OCI-LY1 (cell line): ENCODE measurements at regions not wholly inside any gene's neighbourhood (a gene's known extent, or its start where the extent isn't known, plus 50 kb on each side); places are given as distances from the start of the nearest gene placed in this dataset.

Experiments used
- H2AFZ ChIP-seq: fragments of 200-600 bp; sonication (generic), shearing (Covaris generic); 2 replicates; pipeline ENCODE4 v1.6.0; 2014; ENCODE audit warnings: antibody characterized with exemption, mild to moderate bottlenecking, low read length
- H3F3A ChIP-seq: fragments of 200-600 bp; sonication (generic), shearing (Covaris generic); 2 replicates; pipeline ENCODE4 v1.6.0; 2014; ENCODE audit warnings: mild to moderate bottlenecking, antibody characterized with exemption, low read length, moderate library complexity; ENCODE audit not compliant: insufficient read depth
- H3K27ac ChIP-seq: fragments of 200-600 bp; sonication (generic); 2 replicates; pipeline ENCODE4 v1.5.1; 2014; ENCODE audit warnings: low read length, mixed run types, mild to moderate bottlenecking, low read depth; ENCODE audit not compliant: poor library complexity, severe bottlenecking
- H3K27me3 ChIP-seq: fragments of 200-600 bp; sonication (generic); 2 replicates; pipeline ENCODE4 v1.6.0; 2014; ENCODE audit warnings: antibody characterized with exemption, mild to moderate bottlenecking, low read length, moderate library complexity; ENCODE audit not compliant: insufficient read depth
- H3K36me3 ChIP-seq: fragments of 200-600 bp; sonication (generic); 2 replicates; pipeline ENCODE4 v1.6.1; 2014; ENCODE audit warnings: mild to moderate bottlenecking, antibody characterized with exemption, low read length, moderate library complexity, mixed read lengths; ENCODE audit not compliant: insufficient read depth
- H3K4me1 ChIP-seq: fragments of 200-600 bp; sonication (generic); 2 replicates; pipeline ENCODE4 v1.5.1; 2014; ENCODE audit warnings: mild to moderate bottlenecking, low read length, moderate library complexity; ENCODE audit not compliant: insufficient read depth, severe bottlenecking
- H3K4me2 ChIP-seq: fragments of 200-600 bp; sonication (generic), shearing (Covaris generic); 2 replicates; pipeline ENCODE4 v1.6.1; 2014; ENCODE audit warnings: low read length
- H3K4me3 ChIP-seq: fragments of 200-600 bp; sonication (generic); 2 replicates; pipeline ENCODE4 v1.5.1; 2014; ENCODE audit warnings: low read length, low read depth, mild to moderate bottlenecking, mixed read lengths; ENCODE audit not compliant: poor library complexity, severe bottlenecking
- H3K79me2 ChIP-seq: fragments of 200-600 bp; shearing (Covaris generic); 2 replicates; pipeline ENCODE4 v1.6.1; 2016; ENCODE audit warnings: mixed run types, low read length, mixed read lengths; ENCODE audit not compliant: insufficient read depth
- H3K9ac ChIP-seq: fragments of 200-600 bp; sonication (generic), shearing (Covaris generic); 2 replicates; pipeline ENCODE4 v1.6.1; 2014; ENCODE audit warnings: mild to moderate bottlenecking, low read length, mixed read lengths
- H3K9me2 ChIP-seq: fragments of 200-600 bp; sonication (generic), shearing (Covaris generic); 2 replicates; pipeline ENCODE4 v1.6.1; 2014; ENCODE audit warnings: low read depth, mild to moderate bottlenecking, low read length, mixed read lengths
- H3K9me3 ChIP-seq: fragments of 200-600 bp; shearing (Covaris generic); 2 replicates; pipeline ENCODE4 v1.6.1; 2014; ENCODE audit warnings: low read length, mixed read lengths
- H4K20me1 ChIP-seq: fragments of 200-600 bp; sonication (generic), shearing (Covaris generic); 2 replicates; pipeline ENCODE4 v1.6.0; 2016; ENCODE audit warnings: mild to moderate bottlenecking, low read length; ENCODE audit not compliant: insufficient read depth
- CTCF ChIP-seq: fragments of 200-600 bp; sonication (generic), shearing (Covaris generic); IDR thresholded peaks from 2 replicates; pipeline ENCODE4 v1.5.1; 2017; ENCODE audit warnings: mild to moderate bottlenecking, antibody characterized with exemption, low read length, moderate library complexity, mixed read lengths
- EZH2 ChIP-seq: fragments of 200-600 bp; sonication (generic), shearing (Covaris generic); IDR thresholded peaks from 2 replicates; pipeline ENCODE4 v1.8.0; 2017; ENCODE audit warnings: borderline replicate concordance, mixed run types, mild to moderate bottlenecking, antibody characterized with exemption, low read length, moderate library complexity, mixed read lengths

GRCh38 chr5:109614301-109614700, 75.4 kb upstream of the MAN2A1 start:
- H3K27me3 ChIP-seq, result no peaks in the 10 kb centered on the region
- no peak overlapping the region for H3K27ac ChIP-seq
- no peak overlapping the region for H3K4me3 ChIP-seq

GRCh38 chr5:109612278-109612905, 77.3 kb upstream of the MAN2A1 start:
- Histone ChIP-seq H3K9me2 (no peaks in the 10 kb centered on the region), H3K79me2 (no peaks in the 10 kb centered on the region), H3K27ac (no peak overlapping the region), H3K36me3 (no peaks in the 10 kb centered on the region), H3K4me1 (no peaks in the 10 kb centered on the region), H2AFZ (no peak overlapping the region), H4K20me1 (no peaks in the 10 kb centered on the region), H3F3A (no peaks in the 10 kb centered on the region), H3K9me3 (no peaks in the 10 kb centered on the region), H3K4me3 (no peak overlapping the region), H3K4me2 (no peak overlapping the region), H3K9ac (no peak overlapping the region), H3K27me3 (no peaks in the 10 kb centered on the region)
- no peak for TF ChIP-seq CTCF
- TF ChIP-seq EZH2, result no peak

More at GRCh38 chr5:109614301-109614700, 75.4 kb upstream of the MAN2A1 start:
- no peaks in the 10 kb centered on the region for H3K36me3 ChIP-seq
- TF ChIP-seq CTCF (no peak), EZH2 (no peak)
- H3K4me2 ChIP-seq, result no peak overlapping the region
- H3F3A ChIP-seq, result no peaks in the 10 kb centered on the region
- no peak overlapping the region for H2AFZ ChIP-seq
- no peaks in the 10 kb centered on the region for H3K79me2 ChIP-seq
- no peaks in the 10 kb centered on the region for H3K4me1 ChIP-seq
- no peak overlapping the region for H3K9ac ChIP-seq
- H4K20me1 ChIP-seq, result no peaks in the 10 kb centered on the region
- H3K9me2 ChIP-seq, result no peaks in the 10 kb centered on the region
- no peaks in the 10 kb centered on the region for H3K9me3 ChIP-seq

DNA sequence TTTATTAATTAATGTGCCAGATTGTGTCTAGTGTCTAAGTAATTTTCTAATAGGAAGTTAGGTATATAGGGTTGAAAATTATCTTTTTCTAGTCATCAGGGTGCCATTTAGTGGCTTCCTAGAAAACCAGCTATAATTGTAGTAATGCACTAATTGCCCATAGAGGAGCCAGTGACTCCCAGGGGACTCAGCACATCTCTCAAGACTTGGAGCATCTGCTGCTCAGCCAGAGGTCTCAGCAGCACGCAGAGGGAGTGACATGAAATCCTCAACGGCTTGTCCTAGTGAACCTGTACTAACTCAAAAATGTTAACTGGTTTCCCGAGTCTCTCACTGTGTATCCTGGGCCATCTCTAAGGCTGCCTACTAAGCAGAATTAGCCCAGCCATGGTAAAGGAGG, 78.2 kb upstream of the MAN2A1 start:
- no peaks in the 10 kb centered on the region for H4K20me1 ChIP-seq
- no peak overlapping the region for H2AFZ ChIP-seq
- H3K27me3 ChIP-seq, result no peaks in the 10 kb centered on the region
- no peak overlapping the region for H3K4me3 ChIP-seq
- H3K4me1 ChIP-seq, result no peaks in the 10 kb centered on the region
- H3K79me2 ChIP-seq, result no peaks in the 10 kb centered on the region
- TF ChIP-seq CTCF (no peak), EZH2 (no peak)
- no peaks in the 10 kb centered on the region for H3K9me2 ChIP-seq
- H3K9me3 ChIP-seq, result no peaks in the 10 kb centered on the region
- H3K27ac ChIP-seq, result no peak overlapping the region
- no peak overlapping the region for H3K9ac ChIP-seq
- H3F3A ChIP-seq, result no peaks in the 10 kb centered on the region
- H3K4me2 ChIP-seq, result no peak overlapping the region
- H3K36me3 ChIP-seq, result no peaks in the 10 kb centered on the region
